Panc1 (cell line): ENCODE measurements at regions not wholly inside any gene's neighbourhood (a gene's known extent, or its start where the extent isn't known, plus 50 kb on each side); places are given as distances from the start of the nearest gene placed in this dataset.

Experiments used
- POLR2AphosphoS5 ChIP-seq: IDR thresholded peaks from 2 replicates; pipeline ENCODE4 v1.6.1; 2012; ENCODE audit warnings: mild to moderate bottlenecking, low read depth, low read length, moderate library complexity
- TCF7L2 ChIP-seq: IDR thresholded peaks from 2 replicates; pipeline ENCODE4 v1.6.1; 2011; ENCODE audit warnings: mild to moderate bottlenecking, low read depth, low read length, inconsistent platforms
- TF ChIP-seq, protein P1 (sequence below): fragments of 450-650 bp; IDR thresholded peaks from 2 replicates; pipeline ENCODE4 v1.5.1; 2017; ENCODE audit warnings: mild to moderate bottlenecking
- TF ChIP-seq, protein P2 (sequence below), 2 experiments: IDR thresholded peaks; 2 replicates each; pipeline ENCODE4 v1.6.1; 2011 to 2012; ENCODE audit warnings: low read depth in 2 of 2, control low read depth in 1 of 2, low read length in 1 of 2, mild to moderate bottlenecking in 1 of 2, moderate library complexity in 1 of 2; ENCODE audit not compliant: insufficient read depth in 1 of 2

DNA sequence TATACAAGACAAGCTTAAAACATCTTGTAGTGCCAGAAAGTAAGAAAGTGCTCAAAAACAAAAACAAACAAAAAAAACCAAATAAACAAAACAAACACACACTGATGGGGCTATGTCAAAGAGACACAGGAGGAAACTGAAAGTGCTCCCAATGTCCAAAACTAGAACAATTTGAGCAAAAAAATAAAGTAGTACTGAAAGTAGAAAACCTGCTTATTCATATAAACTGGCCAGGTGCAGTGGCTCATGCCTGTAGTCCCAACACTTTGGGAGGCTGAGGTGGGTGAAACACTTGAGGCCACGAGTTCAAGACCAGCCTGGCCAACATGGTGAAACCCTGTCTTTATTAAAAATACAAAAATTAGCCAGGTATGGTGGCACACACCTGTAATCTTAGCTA lies 129.9 kb downstream of the GLUL start:
- TF ChIP-seq, protein P1, sequence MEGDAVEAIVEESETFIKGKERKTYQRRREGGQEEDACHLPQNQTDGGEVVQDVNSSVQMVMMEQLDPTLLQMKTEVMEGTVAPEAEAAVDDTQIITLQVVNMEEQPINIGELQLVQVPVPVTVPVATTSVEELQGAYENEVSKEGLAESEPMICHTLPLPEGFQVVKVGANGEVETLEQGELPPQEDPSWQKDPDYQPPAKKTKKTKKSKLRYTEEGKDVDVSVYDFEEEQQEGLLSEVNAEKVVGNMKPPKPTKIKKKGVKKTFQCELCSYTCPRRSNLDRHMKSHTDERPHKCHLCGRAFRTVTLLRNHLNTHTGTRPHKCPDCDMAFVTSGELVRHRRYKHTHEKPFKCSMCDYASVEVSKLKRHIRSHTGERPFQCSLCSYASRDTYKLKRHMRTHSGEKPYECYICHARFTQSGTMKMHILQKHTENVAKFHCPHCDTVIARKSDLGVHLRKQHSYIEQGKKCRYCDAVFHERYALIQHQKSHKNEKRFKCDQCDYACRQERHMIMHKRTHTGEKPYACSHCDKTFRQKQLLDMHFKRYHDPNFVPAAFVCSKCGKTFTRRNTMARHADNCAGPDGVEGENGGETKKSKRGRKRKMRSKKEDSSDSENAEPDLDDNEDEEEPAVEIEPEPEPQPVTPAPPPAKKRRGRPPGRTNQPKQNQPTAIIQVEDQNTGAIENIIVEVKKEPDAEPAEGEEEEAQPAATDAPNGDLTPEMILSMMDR: no peak
- TF ChIP-seq POLR2AphosphoS5 (no peak), TCF7L2 (no peak)
- TF ChIP-seq, protein P2, sequence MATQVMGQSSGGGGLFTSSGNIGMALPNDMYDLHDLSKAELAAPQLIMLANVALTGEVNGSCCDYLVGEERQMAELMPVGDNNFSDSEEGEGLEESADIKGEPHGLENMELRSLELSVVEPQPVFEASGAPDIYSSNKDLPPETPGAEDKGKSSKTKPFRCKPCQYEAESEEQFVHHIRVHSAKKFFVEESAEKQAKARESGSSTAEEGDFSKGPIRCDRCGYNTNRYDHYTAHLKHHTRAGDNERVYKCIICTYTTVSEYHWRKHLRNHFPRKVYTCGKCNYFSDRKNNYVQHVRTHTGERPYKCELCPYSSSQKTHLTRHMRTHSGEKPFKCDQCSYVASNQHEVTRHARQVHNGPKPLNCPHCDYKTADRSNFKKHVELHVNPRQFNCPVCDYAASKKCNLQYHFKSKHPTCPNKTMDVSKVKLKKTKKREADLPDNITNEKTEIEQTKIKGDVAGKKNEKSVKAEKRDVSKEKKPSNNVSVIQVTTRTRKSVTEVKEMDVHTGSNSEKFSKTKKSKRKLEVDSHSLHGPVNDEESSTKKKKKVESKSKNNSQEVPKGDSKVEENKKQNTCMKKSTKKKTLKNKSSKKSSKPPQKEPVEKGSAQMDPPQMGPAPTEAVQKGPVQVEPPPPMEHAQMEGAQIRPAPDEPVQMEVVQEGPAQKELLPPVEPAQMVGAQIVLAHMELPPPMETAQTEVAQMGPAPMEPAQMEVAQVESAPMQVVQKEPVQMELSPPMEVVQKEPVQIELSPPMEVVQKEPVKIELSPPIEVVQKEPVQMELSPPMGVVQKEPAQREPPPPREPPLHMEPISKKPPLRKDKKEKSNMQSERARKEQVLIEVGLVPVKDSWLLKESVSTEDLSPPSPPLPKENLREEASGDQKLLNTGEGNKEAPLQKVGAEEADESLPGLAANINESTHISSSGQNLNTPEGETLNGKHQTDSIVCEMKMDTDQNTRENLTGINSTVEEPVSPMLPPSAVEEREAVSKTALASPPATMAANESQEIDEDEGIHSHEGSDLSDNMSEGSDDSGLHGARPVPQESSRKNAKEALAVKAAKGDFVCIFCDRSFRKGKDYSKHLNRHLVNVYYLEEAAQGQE (IDR thresholded peaks at IDR 0.05; ENCODE audit: insufficient read depth in 1 of 2, low read depth in 2 of 2, low read length in 1 of 2): no peak
